ENCODE measurements at regions not wholly inside any gene's neighbourhood (a gene's known extent, or its start where the extent isn't known, plus 50 kb on each side); places are given as distances from the start of the nearest gene placed in this dataset.

- TF ChIP-seq POLR2A (IDR thresholded peaks at IDR 0.05) = no peak
- TF ChIP-seq CTCF (IDR thresholded peaks at IDR 0.05 in 8 of 11, conservative IDR thresholded peaks at IDR 0.05 in 3 of 11) = no peak
- TF ChIP-seq POLR2AphosphoS5 (IDR thresholded peaks at IDR 0.05) = no peak
- H3K27me3 ChIP-seq (replicated peaks in 1 of 7) = peaks cover 0 to 5% (median 0%) of the 10 kb centered on the region in 7 donors
- H3K27ac ChIP-seq = no peak overlapping the region
- H3K4me3 ChIP-seq = no peak overlapping the region
- H3K36me3 ChIP-seq = no peaks in the 10 kb centered on the region
- H3K4me1 ChIP-seq = peaks cover 0 to 8% (median 0%) of the 10 kb centered on the region in 6 donors
- 81 to 92% (median 87%) methylated on average over 7 of the region's 7 CpGs for WGBS, 5 donors
- intact Hi-C loops (cut with DNase I; ENCODE audit: low total_unique reads) = no loop called here
- H3K9me3 ChIP-seq = no peaks in the 10 kb centered on the region
- peak; percentile 29 for DNase-seq
These were observed 88.6 kb downstream of the LIPG start for GRCh38 chr18:49650426-49650891.

- Histone ChIP-seq H3K27ac (no peak overlapping the region), H3K4me1 (peaks cover 0 to 8% (median 0%) of the 10 kb centered on the region in 6 donors), H3K9me3 (no peaks in the 10 kb centered on the region), H3K36me3 (no peaks in the 10 kb centered on the region), H3K4me3 (no peak overlapping the region), H3K27me3 (replicated peaks in 1 of 7) (peaks cover 0 to 4% (median 0%) of the 10 kb centered on the region in 7 donors)
- 82 to 97% (median 91%) methylated on average over 3 of the region's 3 CpGs for WGBS, 5 donors
- TF ChIP-seq CTCF (IDR thresholded peaks at IDR 0.05 in 8 of 11, conservative IDR thresholded peaks at IDR 0.05 in 3 of 11) (no peak), POLR2A (IDR thresholded peaks at IDR 0.05) (no peak), POLR2AphosphoS5 (IDR thresholded peaks at IDR 0.05) (no peak)
- peak; percentile 6 for DNase-seq
- intact Hi-C loops (cut with DNase I; ENCODE audit: low total_unique reads) = no loop called here
These were observed 87.0 kb downstream of the LIPG start for GRCh38 chr18:49648811-49649210.

Measured in spleen (tissue), 11 donors.